Breast epithelium (tissue), 4 donors: ENCODE measurements at regions not wholly inside any gene's neighbourhood (a gene's known extent, or its start where the extent isn't known, plus 50 kb on each side); places are given as distances from the start of the nearest gene placed in this dataset.

Source experiments
- DNase-seq, 2 donors: peaks; one replicate each; pipeline ENCODE4 v3.0.0-alpha.2; 2019; ENCODE audit warnings: low spot score in 2 of 2
- H3K27ac ChIP-seq, 2 donors: fragments of 200-600 bp; sonication (generic) in 1 of 2; one replicate each; pipeline ENCODE4 v1.5.1; 2016 to 2019; ENCODE audit warnings: mild to moderate bottlenecking in 1 of 2
- H3K27me3 ChIP-seq, 2 donors: fragments of 200-600 bp; sonication (generic) in 1 of 2; one replicate each; pipeline versions ENCODE4 v1.5.1 to v1.6.0; 2017 to 2019; ENCODE audit warnings: control low read depth in 1 of 2, mild to moderate bottlenecking in 1 of 2
- H3K36me3 ChIP-seq: fragments of 200-600 bp; one replicate; pipeline ENCODE4 v1.5.1; 2019
- H3K4me1 ChIP-seq, 2 donors: fragments of 200-600 bp; sonication (generic); one replicate each; pipeline ENCODE4 v1.5.1; 2016 to 2019; ENCODE audit warnings: control low read depth in 1 of 2
- H3K4me3 ChIP-seq, 3 donors: fragments of 200-600 bp; sonication (generic); 1 replicate in 2 of 3; 2 replicates in 1 of 3; pipeline ENCODE4 v1.5.1; 2016 to 2019; ENCODE audit warnings: mild to moderate bottlenecking in 3 of 3, moderate library complexity in 2 of 3
- H3K9me3 ChIP-seq, 2 donors: fragments of 200-600 bp; sonication (generic) in 1 of 2; one replicate each; pipeline ENCODE4 v1.5.1; 2016 to 2019; ENCODE audit warnings: control low read depth in 1 of 2
- CTCF ChIP-seq, 3 donors: fragments of 450-650 bp; IDR thresholded peaks; one replicate each; pipeline ENCODE4 v1.5.1; 2016 to 2017; ENCODE audit warnings: antibody characterized with exemption in 3 of 3, mild to moderate bottlenecking in 3 of 3, moderate library complexity in 3 of 3
- POLR2A ChIP-seq: fragments of 450-650 bp; IDR thresholded peaks from one replicate; pipeline ENCODE4 v1.6.1; 2016; ENCODE audit warnings: antibody characterized with exemption, mild to moderate bottlenecking, moderate library complexity
- POLR2AphosphoS5 ChIP-seq, 3 donors: sonication (generic); formaldehyde crosslinking; IDR thresholded peaks; one replicate each; pipeline ENCODE4 v1.6.1; 2017; ENCODE audit warnings: antibody characterized with exemption in 3 of 3
- intact Hi-C: fragments of 100-400 bp; cut with DNase I; formaldehyde crosslinking; loops from one replicate; pipeline ENCODE4 v1.15.1; 2023; ENCODE audit warnings: low total_unique reads

DNA sequence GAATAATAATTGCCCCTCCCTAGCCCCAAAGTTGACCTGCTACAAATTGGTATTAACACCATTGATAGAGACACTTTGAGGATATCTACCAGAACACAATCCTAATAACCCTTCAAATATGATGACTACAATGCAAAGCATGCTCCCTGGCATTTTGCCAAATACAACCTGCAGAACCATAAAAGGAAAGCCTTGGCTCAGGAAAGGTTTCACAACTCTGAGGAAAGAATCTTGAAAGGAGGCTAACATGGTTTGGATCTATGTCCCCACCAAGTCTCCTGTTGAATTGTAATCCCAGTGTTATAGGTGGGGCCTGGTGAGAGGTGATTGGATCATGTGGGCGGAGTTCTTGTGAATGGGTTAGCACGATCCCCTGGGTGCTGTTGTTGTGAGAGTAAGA, 140.4 kb upstream of the ARHGAP42 start:
- intact Hi-C loops, result no loop called here
- DNase-seq, result no peak

DNA sequence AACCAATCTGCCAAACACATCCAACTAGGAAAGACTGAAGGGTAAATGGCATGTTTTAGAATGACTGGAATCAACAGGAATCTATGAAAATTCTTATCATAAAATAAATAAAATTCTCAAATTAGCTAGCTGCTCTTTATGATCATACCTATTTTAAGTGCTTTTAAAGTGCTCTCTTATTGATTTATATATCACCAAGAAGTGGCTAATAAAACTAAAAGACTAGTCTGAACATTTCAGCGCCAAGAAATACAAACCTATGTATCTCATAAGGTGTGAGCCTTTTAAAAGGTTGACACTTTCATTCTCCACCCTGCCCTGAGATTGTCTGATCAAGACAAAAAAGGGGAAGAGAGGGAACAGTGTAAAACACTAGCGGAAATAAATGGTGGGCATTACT, 136.8 kb upstream of the ARHGAP42 start:
- DNase-seq, result no peak
- no peak for TF ChIP-seq CTCF (IDR thresholded peaks at IDR 0.05)
- no peak for TF ChIP-seq POLR2AphosphoS5 (IDR thresholded peaks at IDR 0.05)
- no peak for TF ChIP-seq POLR2A

More for the DNA sequence above, 140.4 kb upstream of the ARHGAP42 start:
- TF ChIP-seq POLR2AphosphoS5 (IDR thresholded peaks at IDR 0.05) (no peak), POLR2A (no peak)
- Histone ChIP-seq H3K27ac (no peak overlapping the region), H3K4me3 (no peak overlapping the region), H3K27me3 (no peaks in the 10 kb centered on the region), H3K4me1 (no peaks in the 10 kb centered on the region), H3K36me3 (no peaks in the 10 kb centered on the region), H3K9me3 (no peaks in the 10 kb centered on the region)

DNA sequence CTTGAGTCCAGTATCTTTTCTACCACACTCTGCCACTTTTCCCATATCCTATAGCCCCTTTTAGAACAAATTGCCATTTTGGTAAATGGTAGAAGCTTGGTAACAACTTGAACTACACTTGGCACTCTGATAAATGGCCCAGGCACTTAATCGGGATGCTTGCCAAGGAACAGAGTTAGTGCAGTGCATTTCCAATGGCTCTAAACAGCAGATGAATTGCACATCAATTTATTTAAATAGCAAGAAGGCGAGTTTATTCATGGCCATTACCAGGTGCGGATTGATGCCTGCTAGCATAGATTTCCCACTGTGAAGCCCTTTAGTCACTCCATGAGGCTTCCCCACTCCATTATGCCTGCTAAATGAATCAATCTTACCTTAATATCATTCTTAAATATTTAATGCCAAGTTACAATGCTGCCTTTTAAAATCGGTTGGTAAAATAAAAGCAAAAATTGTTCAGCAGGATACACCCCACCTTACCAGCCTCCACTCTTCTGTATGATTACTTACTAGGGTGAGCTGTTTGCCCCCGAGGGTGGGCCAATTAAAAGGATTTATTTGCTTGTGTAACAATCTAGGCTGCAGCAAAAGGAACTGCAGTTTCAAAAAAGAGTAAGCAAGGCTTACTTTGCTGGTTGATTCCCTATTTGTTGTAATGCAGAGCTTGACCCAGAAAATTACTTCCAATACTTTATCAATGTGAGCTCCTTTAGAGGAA, 136.0 kb upstream of the ARHGAP42 start:
- intact Hi-C loops, result no loop called here
- H3K36me3 ChIP-seq, result no peaks in the 10 kb centered on the region
- no peaks in the 10 kb centered on the region for H3K4me1 ChIP-seq
- H3K9me3 ChIP-seq, result no peaks in the 10 kb centered on the region
- H3K27ac ChIP-seq, result no peak overlapping the region
- H3K4me3 ChIP-seq, result no peak overlapping the region
- no peaks in the 10 kb centered on the region for H3K27me3 ChIP-seq
- TF ChIP-seq POLR2A, result no peak
- no peak for DNase-seq

More for the DNA sequence above, 136.8 kb upstream of the ARHGAP42 start:
- intact Hi-C loops, result no loop called here
- H3K4me1 ChIP-seq, result no peaks in the 10 kb centered on the region
- H3K27me3 ChIP-seq, result no peaks in the 10 kb centered on the region
- H3K4me3 ChIP-seq, result no peak overlapping the region
- no peak overlapping the region for H3K27ac ChIP-seq
- H3K9me3 ChIP-seq, result no peaks in the 10 kb centered on the region
- H3K36me3 ChIP-seq, result no peaks in the 10 kb centered on the region

DNA sequence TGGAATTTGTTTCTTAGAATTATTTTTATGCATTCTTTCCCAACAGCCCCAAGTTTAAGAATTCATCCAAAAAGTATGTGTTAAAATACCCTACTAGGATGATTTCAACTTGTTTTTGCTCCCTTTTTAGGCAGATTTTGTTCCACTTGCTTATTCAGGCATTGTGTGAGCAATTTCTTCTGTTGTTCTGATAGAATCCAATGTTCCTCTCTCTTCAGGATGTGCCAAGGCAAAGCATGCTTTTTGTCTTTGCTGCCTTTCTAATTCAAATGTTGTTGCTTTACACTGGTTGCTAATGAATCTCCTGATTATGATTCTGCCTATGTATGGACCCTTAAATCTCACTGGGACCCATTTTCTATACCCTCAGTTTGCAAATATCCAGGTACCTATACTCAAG, 131.2 kb upstream of the ARHGAP42 start:
- H3K4me3 ChIP-seq, result no peak overlapping the region
- H3K9me3 ChIP-seq, result no peaks in the 10 kb centered on the region
- no peaks in the 10 kb centered on the region for H3K4me1 ChIP-seq
- no peaks in the 10 kb centered on the region for H3K36me3 ChIP-seq
- no peak for DNase-seq
- H3K27me3 ChIP-seq, result no peaks in the 10 kb centered on the region
- intact Hi-C loops, result loop anchor here (5.0 kb wide), 1 partner anchor 871 kb away; no protein-coding TSS in a partner anchor
- TF ChIP-seq POLR2AphosphoS5 (IDR thresholded peaks at IDR 0.05) (no peak), CTCF (IDR thresholded peaks at IDR 0.05) (no peak), POLR2A (no peak)
- H3K27ac ChIP-seq, result no peak overlapping the region

DNA sequence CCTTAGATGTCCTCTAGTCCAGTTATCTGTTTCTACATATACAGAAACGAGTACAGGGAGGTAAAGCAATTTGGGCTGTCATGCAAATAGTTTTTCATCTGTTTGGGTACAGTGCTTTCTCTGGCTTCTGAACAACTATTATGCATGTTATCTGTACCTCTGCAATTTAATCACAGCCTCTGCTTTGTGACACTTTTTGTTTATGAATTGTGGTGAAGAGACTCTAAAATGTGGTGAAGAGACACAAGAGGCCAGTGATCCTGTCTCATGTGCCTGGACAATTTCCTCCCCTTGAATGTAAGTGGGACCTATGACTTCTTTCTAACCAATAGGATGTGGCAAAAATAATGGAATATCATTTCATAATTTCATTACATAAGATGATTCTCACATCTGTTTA, 130.3 kb upstream of the ARHGAP42 start:
- H3K4me3 ChIP-seq, result no peak overlapping the region
- no peaks in the 10 kb centered on the region for H3K36me3 ChIP-seq
- TF ChIP-seq CTCF (IDR thresholded peaks at IDR 0.05), result no peak
- no peak for TF ChIP-seq POLR2A
- no peak for TF ChIP-seq POLR2AphosphoS5 (IDR thresholded peaks at IDR 0.05)
- peaks cover 0 to 2% of the 10 kb centered on the region in 2 donors for H3K4me1 ChIP-seq
- H3K27ac ChIP-seq, result no peak overlapping the region
- no peaks in the 10 kb centered on the region for H3K27me3 ChIP-seq
- intact Hi-C loops, result loop anchor here (5.0 kb wide), 1 partner anchor 871 kb away; no protein-coding TSS in a partner anchor
- no peak for DNase-seq
- H3K9me3 ChIP-seq, result no peaks in the 10 kb centered on the region

DNA sequence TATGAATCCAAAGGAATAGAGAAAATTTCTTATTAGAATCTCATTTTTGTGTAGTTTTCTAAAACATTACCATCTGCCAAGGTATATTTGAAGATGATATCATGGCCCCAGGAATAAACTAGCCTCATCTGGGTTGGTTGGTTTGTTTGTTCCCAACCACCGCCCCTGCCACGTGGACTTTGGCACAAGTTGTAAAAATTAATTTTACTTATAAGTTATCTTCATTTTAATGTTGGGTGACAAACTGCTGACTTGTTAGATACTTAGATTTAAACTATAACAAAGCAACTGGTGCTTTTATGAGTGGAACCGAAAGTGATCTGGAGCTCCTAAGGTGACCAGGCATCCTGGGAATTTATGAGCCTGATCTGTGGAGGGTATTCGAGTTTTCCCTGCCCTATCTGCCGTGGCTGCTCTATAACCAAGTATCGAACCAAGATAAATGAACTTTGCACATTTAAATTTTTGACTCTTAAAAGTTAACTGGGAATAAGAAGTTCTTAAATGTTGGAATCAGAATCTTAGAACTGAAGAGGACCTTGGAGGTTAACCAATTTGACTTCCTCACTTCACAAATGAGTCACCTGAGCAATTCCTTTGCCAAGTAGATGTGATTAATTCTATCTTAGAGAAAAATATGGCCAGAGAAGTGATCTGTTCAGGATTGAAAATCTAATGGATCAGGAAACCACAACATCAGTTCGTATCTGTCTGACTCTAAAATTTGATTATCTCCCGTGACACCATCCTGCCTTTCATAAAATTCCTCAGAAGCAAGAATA, 129.1 kb upstream of the ARHGAP42 start:
- no peak for DNase-seq
- H3K36me3 ChIP-seq, result no peaks in the 10 kb centered on the region
- TF ChIP-seq CTCF (IDR thresholded peaks at IDR 0.05), result no peak
- TF ChIP-seq POLR2AphosphoS5 (IDR thresholded peaks at IDR 0.05), result no peak
- TF ChIP-seq POLR2A, result no peak
- peaks cover 0 to 5% of the 10 kb centered on the region in 2 donors for H3K4me1 ChIP-seq
- H3K27ac ChIP-seq, result no peak overlapping the region
- H3K4me3 ChIP-seq, result no peak overlapping the region
- intact Hi-C loops, result loop anchor here (5.0 kb wide), 1 partner anchor 869 kb away; no protein-coding TSS in a partner anchor
- H3K9me3 ChIP-seq, result no peaks in the 10 kb centered on the region
- no peaks in the 10 kb centered on the region for H3K27me3 ChIP-seq
